GM19324 (cell line): ENCODE measurements at regions not wholly inside any gene's neighbourhood (a gene's known extent, or its start where the extent isn't known, plus 50 kb on each side); places are given as distances from the start of the nearest gene placed in this dataset.
A peak's percentile ranks its signal among the peaks of the same experiment; 100 is the strongest.
"Not testable (repeated sequence)": the region's sequence is repeated elsewhere in the genome, so short reads cannot be mapped to it uniquely, and the experiment has no call there.

Experiments
- ATAC-seq: cut with Tn5 transposase; IDR thresholded peaks from one replicate; pipeline ENCODE4 v1.9.1; 2021; ENCODE audit warnings: mild to moderate bottlenecking, moderate library complexity; ENCODE audit not compliant: unreplicated experiment, low FRiP score

GRCh38 chr13:61358599-61358998, 57.0 kb downstream of the PCDH20 start:
- no peak for ATAC-seq

- ATAC-seq, result no peak
These were observed 65.3 kb downstream of the PCDH20 start for GRCh38 chr13:61350341-61350740.

DNA sequence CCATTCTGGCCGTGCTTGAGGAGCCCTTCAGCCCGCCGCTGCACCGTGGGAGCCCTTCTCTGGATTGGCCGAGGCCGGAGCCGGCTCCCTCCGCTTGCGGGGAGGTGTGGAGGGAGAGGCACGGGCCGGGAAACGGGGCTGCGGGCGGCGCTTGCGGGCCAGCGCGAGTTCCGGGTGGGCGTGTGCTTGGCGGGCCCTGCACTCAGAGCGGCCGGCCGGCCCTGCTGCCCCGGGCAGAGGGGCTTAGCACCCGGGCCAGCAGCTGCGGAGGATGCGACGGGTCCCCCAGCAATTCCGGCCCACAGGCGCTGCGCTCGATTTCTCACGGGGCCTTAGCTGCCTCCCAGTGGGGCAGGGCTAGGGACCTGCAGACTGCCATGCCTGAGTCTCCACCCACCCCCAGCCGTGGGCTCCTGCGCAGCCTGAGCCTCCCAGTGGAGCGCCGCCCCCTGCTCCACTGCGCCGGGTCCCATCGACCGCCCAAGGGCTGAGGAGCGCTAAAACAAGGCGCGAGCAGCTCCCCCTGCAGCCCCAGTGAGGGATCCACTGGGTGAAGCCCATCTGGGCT, 76.5 kb downstream of the PCDH20 start:
- ATAC-seq, result no peak

GRCh38 chr13:61316647-61317046, 99.0 kb downstream of the PCDH20 start:
- ATAC-seq, result no peak

DNA sequence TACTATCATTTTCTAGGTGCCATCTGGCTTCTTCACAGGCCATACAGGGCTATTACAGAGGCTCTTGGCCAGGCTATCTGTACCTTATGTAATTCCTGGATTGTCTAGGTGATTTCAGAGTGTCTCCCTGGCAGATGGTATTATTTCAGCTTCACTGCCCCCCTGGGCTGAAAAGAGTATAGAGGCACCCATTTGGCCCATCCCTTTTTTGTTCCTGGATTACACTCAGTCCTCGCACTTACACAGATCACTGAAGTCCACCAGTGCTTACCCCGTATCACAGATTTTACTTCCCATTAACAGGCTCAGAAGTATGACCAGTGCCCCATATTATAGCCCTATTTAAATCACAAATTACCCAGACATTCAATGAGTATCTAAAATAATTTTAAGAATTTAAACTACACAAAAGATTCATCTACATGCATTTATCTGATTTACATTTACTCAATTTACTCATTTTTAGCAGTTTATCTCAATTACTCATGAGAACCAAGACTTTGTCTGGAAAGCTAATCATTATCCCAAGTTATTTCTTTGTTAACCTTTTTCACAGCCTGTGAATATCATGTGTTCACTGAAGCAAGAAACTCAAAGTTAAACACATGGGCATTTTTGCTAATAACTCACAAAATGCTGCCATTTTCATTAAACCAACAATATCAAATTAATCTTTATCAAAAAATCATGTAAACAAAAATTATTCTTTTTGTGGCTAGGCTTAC, 121.0 kb downstream of the PCDH20 start:
- ATAC-seq, result no peak

- no peak for ATAC-seq
These were observed 129.4 kb downstream of the PCDH20 start for GRCh38 chr13:61286148-61286745.

- ATAC-seq, result no peak
These were observed 137.9 kb downstream of the PCDH20 start for GRCh38 chr13:61277586-61278276.

DNA sequence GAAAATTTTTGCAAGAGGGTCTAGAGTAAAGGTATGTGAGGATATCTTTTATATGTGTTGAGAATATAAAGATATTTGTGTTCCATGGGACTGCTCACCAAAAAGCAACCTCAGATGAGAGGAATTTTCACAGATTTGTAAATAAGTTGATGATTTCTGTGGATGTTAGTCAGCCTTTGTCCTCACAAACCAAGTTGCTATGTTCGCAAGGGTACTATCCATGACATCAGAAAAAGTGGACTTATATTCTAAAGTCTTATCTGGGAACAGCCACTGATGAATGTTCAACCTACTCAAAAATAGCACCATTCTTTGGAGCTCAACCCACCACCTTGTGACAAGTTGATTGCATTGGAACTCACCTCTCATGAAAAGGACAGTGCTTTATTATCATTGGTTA, 138.6 kb downstream of the PCDH20 start:
- no peak for ATAC-seq

DNA sequence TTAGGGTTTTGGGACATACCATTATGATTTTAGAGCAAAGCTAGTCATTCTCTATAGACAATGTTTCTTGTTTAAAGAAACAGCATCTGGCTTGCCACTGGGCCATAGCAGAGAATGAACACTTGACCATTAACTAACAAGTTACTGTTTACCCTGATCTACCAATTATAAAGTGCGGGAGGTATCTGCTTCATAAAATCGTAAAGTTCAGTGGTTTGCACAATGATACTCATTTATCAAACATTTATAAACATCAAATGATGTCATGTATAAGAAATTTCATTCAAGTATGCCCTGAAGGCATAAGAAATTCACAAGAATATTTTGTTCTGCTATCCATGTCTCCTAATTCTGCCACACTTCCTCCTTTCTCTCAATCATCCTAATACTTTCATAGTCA, 139.2 kb downstream of the PCDH20 start:
- ATAC-seq, result no peak

DNA sequence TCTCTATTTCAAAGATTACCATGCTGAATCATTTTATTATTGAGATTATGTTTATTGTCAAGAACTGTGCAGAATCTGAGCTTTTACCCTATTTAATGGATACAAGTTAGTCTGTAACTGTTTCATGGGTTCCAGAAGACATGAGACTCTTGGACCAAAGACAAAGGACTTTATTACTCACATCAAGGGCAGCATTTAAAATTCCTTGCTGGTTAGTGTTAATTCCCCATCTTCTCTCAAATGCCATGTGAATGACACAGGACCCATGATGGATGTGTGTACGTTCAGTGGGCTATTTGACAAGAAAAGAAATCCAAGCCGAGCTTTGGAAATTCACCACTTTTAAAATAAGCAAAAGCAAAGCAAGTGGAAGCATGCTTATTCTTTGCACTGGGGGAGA, 139.9 kb downstream of the PCDH20 start:
- ATAC-seq, result no peak

- ATAC-seq, result no peak
These were observed 140.4 kb downstream of the PCDH20 start for GRCh38 chr13:61275251-61275650.

- not testable (repeated sequence) for ATAC-seq
These were observed 148.8 kb downstream of the PCDH20 start for GRCh38 chr13:61266896-61267295.

DNA sequence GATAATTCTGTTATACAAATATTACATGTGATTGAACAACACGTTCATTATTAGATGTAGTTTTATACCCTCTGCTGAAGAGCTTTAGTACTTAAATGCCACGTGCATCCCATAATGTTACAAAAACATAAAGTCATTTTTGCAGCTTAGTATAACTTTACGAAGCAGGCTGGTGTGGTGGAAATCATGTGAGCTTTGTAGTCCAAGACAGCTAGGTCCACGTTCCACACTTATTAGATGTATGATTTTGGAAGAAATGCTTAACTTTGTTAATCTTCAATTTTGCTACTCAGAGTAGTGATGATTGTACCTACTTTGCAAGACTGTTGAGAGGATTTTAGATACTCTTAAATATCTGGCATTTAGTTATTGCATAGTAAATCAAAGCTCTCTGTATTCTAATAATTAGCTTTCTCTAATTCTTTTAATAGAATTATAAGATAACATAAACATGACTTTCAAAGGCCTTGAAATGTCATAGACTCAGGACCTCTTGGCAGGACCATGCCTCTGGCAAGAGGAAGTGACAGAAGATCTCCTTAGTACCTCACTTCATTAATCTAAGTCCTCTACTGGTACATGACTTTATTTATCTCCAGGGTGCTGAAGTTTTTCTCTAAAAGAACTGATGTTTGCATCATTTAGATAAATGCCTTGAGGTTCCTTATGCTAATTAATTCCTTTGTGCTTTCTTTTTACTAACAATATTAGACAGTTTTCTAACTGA, 153.7 kb downstream of the PCDH20 start:
- no peak for ATAC-seq

GRCh38 chr13:61258185-61258584, 157.5 kb downstream of the PCDH20 start:
- no peak for ATAC-seq

- no peak for ATAC-seq
These were observed 160.4 kb downstream of the PCDH20 start for GRCh38 chr13:61255040-61255796.

- no peak for ATAC-seq
These were observed 162.4 kb downstream of the PCDH20 start for GRCh38 chr13:61253105-61253877.

GRCh38 chr13:61252213-61252612, 163.4 kb downstream of the PCDH20 start:
- no peak for ATAC-seq

DNA sequence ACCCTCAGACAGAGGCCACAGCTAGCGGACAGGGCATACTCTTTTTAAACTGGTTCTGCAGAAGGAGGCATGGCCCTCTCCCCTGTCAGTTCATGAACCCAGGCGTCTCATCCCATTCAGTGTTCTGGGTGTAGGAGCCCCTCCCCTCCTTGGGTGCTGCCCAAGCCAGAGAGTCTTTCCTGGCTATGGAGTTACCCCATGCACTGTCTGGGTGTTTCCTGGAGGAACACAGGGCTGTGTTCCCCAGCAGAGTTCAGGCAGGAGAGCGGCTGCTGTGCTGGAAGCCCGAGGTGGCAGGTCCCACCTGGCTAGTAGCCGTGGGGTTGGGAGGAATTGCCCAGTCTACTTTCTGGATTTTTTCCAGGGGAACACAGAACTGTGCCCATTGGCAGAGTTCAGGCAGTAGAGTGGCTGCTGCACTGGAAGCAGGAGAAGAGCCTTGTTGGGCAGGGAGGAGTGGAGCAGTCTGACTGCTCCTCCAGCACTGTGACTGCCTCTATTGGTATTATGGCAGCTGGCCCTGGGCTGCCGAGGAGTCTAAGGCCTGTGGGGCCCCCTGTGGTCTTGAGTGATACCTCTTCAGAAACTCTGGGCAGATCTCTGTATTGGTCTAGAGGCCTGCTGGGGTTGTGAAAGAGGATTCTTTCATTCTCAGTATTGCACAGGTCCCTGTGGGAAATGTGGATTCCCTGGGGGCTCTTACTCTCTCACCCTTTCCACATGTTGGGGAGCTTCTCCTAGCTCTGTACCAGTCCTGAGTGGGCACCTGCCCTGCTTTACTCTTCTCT, 168.3 kb downstream of the PCDH20 start:
- ATAC-seq, result peak; percentile 67

DNA sequence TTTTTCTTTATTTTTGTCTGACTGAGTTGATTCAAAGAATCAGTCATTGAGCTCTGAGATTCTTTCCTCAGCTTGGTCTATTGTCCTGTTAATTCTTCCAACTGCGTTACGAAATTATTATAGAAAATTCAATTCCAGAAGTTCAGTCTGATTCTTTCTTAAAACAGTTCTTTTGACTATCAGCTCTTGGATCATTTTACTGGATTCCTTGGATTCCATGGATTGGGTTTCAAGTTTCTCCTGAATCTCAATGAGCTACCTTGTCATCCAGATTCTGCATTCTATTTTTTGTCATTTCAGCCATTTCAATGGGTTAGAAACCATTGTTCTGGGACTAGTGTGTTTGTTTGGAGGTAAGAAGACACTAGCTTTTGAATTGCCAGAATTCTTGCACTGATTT, 169.3 kb downstream of the PCDH20 start:
- ATAC-seq, result no peak
